ENCODE measurements at regions not wholly inside any gene's neighbourhood (a gene's known extent, or its start where the extent isn't known, plus 50 kb on each side); places are given as distances from the start of the nearest gene placed in this dataset.
A peak's percentile ranks its signal among the peaks of the same experiment; 100 is the strongest.

GRCh38 chr2:54392555-54393324 is 63.4 kb upstream of the SPTBN1 start:
- no peaks in the 10 kb centered on the region for H3K36me3 ChIP-seq (ENCODE audit: insufficient read depth, low read length)
- no peak overlapping the region for H2AFZ ChIP-seq (ENCODE audit: low read length, unreplicated experiment)
- no peak overlapping the region for H3K4me3 ChIP-seq (ENCODE audit: low read depth, low read length)
- H3K27me3 ChIP-seq (ENCODE audit: insufficient read depth, low read length) = no peaks in the 10 kb centered on the region
- H3K79me2 ChIP-seq (ENCODE audit: control insufficient read depth, insufficient read depth, low read length, unreplicated experiment) = no peaks in the 10 kb centered on the region
- H3K4me1 ChIP-seq (ENCODE audit: control insufficient read depth, insufficient read depth, low read length, unreplicated experiment) = peaks cover 21% of the 10 kb centered on the region
- no peak overlapping the region for H3K27ac ChIP-seq (ENCODE audit: low read depth, low read length)

GRCh38 chr2:54394392-54394791 is 61.7 kb upstream of the SPTBN1 start:
- Histone ChIP-seq H3K27ac (ENCODE audit: low read depth, low read length) (peak overlapping the region; percentile 25; the same call in 1 of the 2 replicates), H3K4me1 (ENCODE audit: control insufficient read depth, insufficient read depth, low read length, unreplicated experiment) (peaks cover 16% of the 10 kb centered on the region), H3K36me3 (ENCODE audit: insufficient read depth, low read length) (no peaks in the 10 kb centered on the region), H2AFZ (ENCODE audit: low read length, unreplicated experiment) (peak overlapping the region; percentile 91), H3K27me3 (ENCODE audit: insufficient read depth, low read length) (no peaks in the 10 kb centered on the region), H3K79me2 (ENCODE audit: control insufficient read depth, insufficient read depth, low read length, unreplicated experiment) (no peaks in the 10 kb centered on the region), H3K4me3 (ENCODE audit: low read depth, low read length) (peak overlapping the region; percentile 41; the same call in 1 of the 2 replicates)

GRCh38 chr2:54396107-54396506 is 60.0 kb upstream of the SPTBN1 start:
- Histone ChIP-seq H3K4me1 (ENCODE audit: control insufficient read depth, insufficient read depth, low read length, unreplicated experiment) (peaks cover 16% of the 10 kb centered on the region), H3K27ac (ENCODE audit: low read depth, low read length) (no peak overlapping the region), H3K4me3 (ENCODE audit: low read depth, low read length) (no peak overlapping the region), H3K36me3 (ENCODE audit: insufficient read depth, low read length) (no peaks in the 10 kb centered on the region), H2AFZ (ENCODE audit: low read length, unreplicated experiment) (no peak overlapping the region), H3K27me3 (ENCODE audit: insufficient read depth, low read length) (no peaks in the 10 kb centered on the region), H3K79me2 (ENCODE audit: control insufficient read depth, insufficient read depth, low read length, unreplicated experiment) (no peaks in the 10 kb centered on the region)

GRCh38 chr2:54396798-54397197 is 59.3 kb upstream of the SPTBN1 start:
- Histone ChIP-seq H3K4me1 (ENCODE audit: control insufficient read depth, insufficient read depth, low read length, unreplicated experiment) (peaks cover 20% of the 10 kb centered on the region), H3K27me3 (ENCODE audit: insufficient read depth, low read length) (no peaks in the 10 kb centered on the region), H3K27ac (ENCODE audit: low read depth, low read length) (no peak overlapping the region), H2AFZ (ENCODE audit: low read length, unreplicated experiment) (no peak overlapping the region), H3K36me3 (ENCODE audit: insufficient read depth, low read length) (no peaks in the 10 kb centered on the region), H3K4me3 (ENCODE audit: low read depth, low read length) (no peak overlapping the region), H3K79me2 (ENCODE audit: control insufficient read depth, insufficient read depth, low read length, unreplicated experiment) (no peaks in the 10 kb centered on the region)

GRCh38 chr2:54397426-54397825 is 58.7 kb upstream of the SPTBN1 start:
- no peaks in the 10 kb centered on the region for H3K79me2 ChIP-seq (ENCODE audit: control insufficient read depth, insufficient read depth, low read length, unreplicated experiment)
- H3K4me1 ChIP-seq (ENCODE audit: control insufficient read depth, insufficient read depth, low read length, unreplicated experiment) = peaks cover 27% of the 10 kb centered on the region
- H3K27ac ChIP-seq (ENCODE audit: low read depth, low read length) = no peak overlapping the region
- no peaks in the 10 kb centered on the region for H3K36me3 ChIP-seq (ENCODE audit: insufficient read depth, low read length)
- H3K27me3 ChIP-seq (ENCODE audit: insufficient read depth, low read length) = no peaks in the 10 kb centered on the region
- no peak overlapping the region for H3K4me3 ChIP-seq (ENCODE audit: low read depth, low read length)
- no peak overlapping the region for H2AFZ ChIP-seq (ENCODE audit: low read length, unreplicated experiment)

GRCh38 chr2:54401554-54401953 is 54.6 kb upstream of the SPTBN1 start:
- Histone ChIP-seq H3K27me3 (ENCODE audit: insufficient read depth, low read length) (no peaks in the 10 kb centered on the region), H3K27ac (ENCODE audit: low read depth, low read length) (no peak overlapping the region), H3K79me2 (ENCODE audit: control insufficient read depth, insufficient read depth, low read length, unreplicated experiment) (no peaks in the 10 kb centered on the region), H3K36me3 (ENCODE audit: insufficient read depth, low read length) (no peaks in the 10 kb centered on the region), H2AFZ (ENCODE audit: low read length, unreplicated experiment) (no peak overlapping the region), H3K4me3 (ENCODE audit: low read depth, low read length) (no peak overlapping the region), H3K4me1 (ENCODE audit: control insufficient read depth, insufficient read depth, low read length, unreplicated experiment) (peaks cover 22% of the 10 kb centered on the region)

- H3K79me2 ChIP-seq (ENCODE audit: control insufficient read depth, insufficient read depth, low read length, unreplicated experiment) = no peaks in the 10 kb centered on the region
- H3K27me3 ChIP-seq (ENCODE audit: insufficient read depth, low read length) = no peaks in the 10 kb centered on the region
- H3K4me1 ChIP-seq (ENCODE audit: control insufficient read depth, insufficient read depth, low read length, unreplicated experiment) = peaks cover 22% of the 10 kb centered on the region
- peak overlapping the region; percentile 12; the same call in 1 of the 2 replicates for H3K4me3 ChIP-seq (ENCODE audit: low read depth, low read length)
- peak overlapping the region; percentile 27 for H2AFZ ChIP-seq (ENCODE audit: low read length, unreplicated experiment)
- no peaks in the 10 kb centered on the region for H3K36me3 ChIP-seq (ENCODE audit: insufficient read depth, low read length)
- H3K27ac ChIP-seq (ENCODE audit: low read depth, low read length) = peak overlapping the region; percentile 10; the same call in 1 of the 2 replicates
Measured at GRCh38 chr2:54402350-54402749, 53.8 kb upstream of the SPTBN1 start.

- H3K36me3 ChIP-seq (ENCODE audit: insufficient read depth, low read length) = no peaks in the 10 kb centered on the region
- H3K79me2 ChIP-seq (ENCODE audit: control insufficient read depth, insufficient read depth, low read length, unreplicated experiment) = no peaks in the 10 kb centered on the region
- no peak overlapping the region for H3K4me3 ChIP-seq (ENCODE audit: low read depth, low read length)
- H3K27me3 ChIP-seq (ENCODE audit: insufficient read depth, low read length) = no peaks in the 10 kb centered on the region
- peaks cover 22% of the 10 kb centered on the region for H3K4me1 ChIP-seq (ENCODE audit: control insufficient read depth, insufficient read depth, low read length, unreplicated experiment)
- peak overlapping the region; percentile 27 for H2AFZ ChIP-seq (ENCODE audit: low read length, unreplicated experiment)
- H3K27ac ChIP-seq (ENCODE audit: low read depth, low read length) = no peak overlapping the region
Measured at GRCh38 chr2:54403512-54404238, 52.5 kb upstream of the SPTBN1 start.

GRCh38 chr2:54404270-54404669 is 51.9 kb upstream of the SPTBN1 start:
- H2AFZ ChIP-seq (ENCODE audit: low read length, unreplicated experiment) = no peak overlapping the region

GRCh38 chr2:54406031-54406430 is 50.1 kb upstream of the SPTBN1 start:
- H3K27me3 ChIP-seq (ENCODE audit: insufficient read depth, low read length) = no peaks in the 10 kb centered on the region
- H3K4me3 ChIP-seq (ENCODE audit: low read depth, low read length) = no peak overlapping the region
- H2AFZ ChIP-seq (ENCODE audit: low read length, unreplicated experiment) = no peak overlapping the region

More at GRCh38 chr2:54404270-54404669, 51.9 kb upstream of the SPTBN1 start:
- H3K4me1 ChIP-seq (ENCODE audit: control insufficient read depth, insufficient read depth, low read length, unreplicated experiment) = peaks cover 22% of the 10 kb centered on the region
- H3K27ac ChIP-seq (ENCODE audit: low read depth, low read length) = no peak overlapping the region
- H3K4me3 ChIP-seq (ENCODE audit: low read depth, low read length) = no peak overlapping the region
- no peaks in the 10 kb centered on the region for H3K79me2 ChIP-seq (ENCODE audit: control insufficient read depth, insufficient read depth, low read length, unreplicated experiment)
- H3K27me3 ChIP-seq (ENCODE audit: insufficient read depth, low read length) = no peaks in the 10 kb centered on the region
- H3K36me3 ChIP-seq (ENCODE audit: insufficient read depth, low read length) = no peaks in the 10 kb centered on the region

More at GRCh38 chr2:54406031-54406430, 50.1 kb upstream of the SPTBN1 start:
- no peak overlapping the region for H3K27ac ChIP-seq (ENCODE audit: low read depth, low read length)
- H3K4me1 ChIP-seq (ENCODE audit: control insufficient read depth, insufficient read depth, low read length, unreplicated experiment) = peaks cover 22% of the 10 kb centered on the region
- H3K36me3 ChIP-seq (ENCODE audit: insufficient read depth, low read length) = no peaks in the 10 kb centered on the region
- no peaks in the 10 kb centered on the region for H3K79me2 ChIP-seq (ENCODE audit: control insufficient read depth, insufficient read depth, low read length, unreplicated experiment)
